HG03064 (cell line): ENCODE measurements at regions not wholly inside any gene's neighbourhood (a gene's known extent, or its start where the extent isn't known, plus 50 kb on each side); places are given as distances from the start of the nearest gene placed in this dataset.

Source experiments
- ATAC-seq: cut with Tn5 transposase; IDR thresholded peaks from one replicate; pipeline ENCODE4 v1.9.1; 2021; ENCODE audit warnings: low read depth; ENCODE audit not compliant: unreplicated experiment

DNA sequence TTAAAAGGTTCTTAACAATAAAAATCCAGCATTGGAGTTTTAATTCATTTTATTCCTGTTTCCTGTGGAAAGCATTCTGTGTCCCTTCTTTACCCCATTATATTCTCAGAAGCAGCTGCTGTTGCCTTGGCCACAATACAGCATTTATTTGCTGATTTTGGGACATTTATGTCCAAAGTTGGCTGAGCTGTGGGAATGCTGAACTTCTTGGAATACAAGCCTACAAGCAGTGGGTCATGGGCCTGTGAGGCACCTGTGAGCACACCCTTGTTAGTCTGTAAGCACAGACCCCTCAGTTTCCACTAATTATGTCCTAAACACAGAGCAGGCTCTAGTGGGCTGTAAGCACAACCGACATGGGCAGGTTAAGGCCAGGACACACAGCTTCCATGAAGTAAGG, 122.2 kb upstream of the IGF1 start:
- no peak for ATAC-seq

GRCh38 chr12:102601621-102602020, 121.3 kb upstream of the IGF1 start:
- no peak for ATAC-seq

GRCh38 chr12:102596687-102597086, 116.3 kb upstream of the IGF1 start:
- no peak for ATAC-seq

DNA sequence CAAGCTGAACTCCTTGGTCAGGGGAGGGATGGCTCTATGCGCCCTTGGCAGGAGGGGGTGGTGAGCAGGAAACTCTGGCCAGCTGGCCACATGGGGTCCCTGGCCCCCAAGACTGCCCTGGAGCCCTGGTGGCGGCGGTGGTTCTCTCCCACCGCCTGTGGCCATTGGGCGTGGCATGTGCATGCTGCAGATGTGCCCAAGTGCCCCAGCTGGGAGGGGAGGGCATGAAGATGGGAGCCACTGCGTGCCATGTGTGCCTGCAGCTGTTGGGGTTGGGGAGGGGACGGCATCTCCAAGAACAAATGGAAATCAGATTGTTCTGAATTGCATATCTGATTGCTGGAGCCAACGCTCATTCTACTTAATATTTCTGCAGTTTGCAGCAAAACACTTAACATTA, 115.7 kb upstream of the IGF1 start:
- ATAC-seq, result no peak

GRCh38 chr12:102595315-102595714, 115.0 kb upstream of the IGF1 start:
- no peak for ATAC-seq

DNA sequence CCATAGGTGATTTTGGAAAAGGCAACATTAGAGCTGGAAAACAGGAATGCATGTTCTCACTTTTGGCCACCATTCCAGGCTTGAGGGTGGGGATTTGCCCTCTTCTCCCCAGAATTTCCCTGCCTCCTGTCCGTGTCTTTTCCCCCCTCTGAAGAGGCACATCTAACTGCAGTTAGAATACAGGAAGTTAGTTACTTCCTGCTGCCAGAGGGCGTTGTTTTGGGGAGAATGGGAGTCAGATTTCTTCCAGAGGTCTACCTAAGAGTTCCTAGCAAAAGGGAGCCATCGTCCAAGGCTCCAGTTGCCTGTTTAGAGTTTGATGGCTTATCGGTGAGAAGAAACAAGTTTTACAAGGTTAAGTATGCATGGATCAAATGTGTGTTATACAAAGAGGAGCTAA, 112.8 kb upstream of the IGF1 start:
- no peak for ATAC-seq

DNA sequence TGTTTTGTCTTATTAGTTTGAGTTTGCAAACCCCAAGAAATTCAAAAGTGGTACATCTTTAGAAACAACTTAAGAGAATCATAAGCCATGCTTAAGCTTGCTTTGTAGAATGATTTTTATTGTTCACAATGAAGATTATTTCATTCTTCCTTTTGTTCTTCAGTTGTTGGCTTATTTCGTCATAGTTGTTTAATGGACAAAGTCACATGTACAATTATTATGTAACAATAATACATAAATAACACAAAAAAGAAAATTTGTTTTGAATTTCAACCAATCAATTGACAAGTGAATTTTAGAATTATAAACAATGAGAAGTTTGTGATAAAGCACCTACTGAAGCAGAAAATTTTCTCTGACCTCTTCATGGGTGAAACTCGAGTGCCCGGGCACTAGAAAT, 111.8 kb upstream of the IGF1 start:
- no peak for ATAC-seq

GRCh38 chr12:102573237-102573636, 92.9 kb upstream of the IGF1 start:
- no peak for ATAC-seq

- no peak for ATAC-seq
These were observed 91.5 kb upstream of the IGF1 start for GRCh38 chr12:102571889-102572288.

- ATAC-seq, result no peak
These were observed 89.9 kb upstream of the IGF1 start for GRCh38 chr12:102570256-102570655.

DNA sequence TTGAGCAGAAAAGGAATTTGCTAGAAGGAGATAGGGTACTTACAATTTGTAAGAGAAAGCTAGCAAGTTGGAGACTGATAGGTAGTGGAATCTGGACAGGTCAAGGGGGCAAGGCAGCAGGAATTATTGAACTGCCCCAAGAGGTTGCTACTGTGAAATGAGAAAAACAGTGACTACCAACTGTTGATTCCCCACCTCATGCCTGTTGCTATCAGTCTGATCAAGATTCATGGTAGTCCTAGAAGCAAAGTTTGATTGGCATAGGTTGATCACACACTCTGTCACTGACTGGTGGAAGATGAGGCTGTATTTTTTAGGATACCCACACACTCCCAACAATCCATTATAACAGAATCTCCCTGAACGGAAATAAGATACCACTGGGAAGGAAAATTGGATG, 89.4 kb upstream of the IGF1 start:
- no peak for ATAC-seq

DNA sequence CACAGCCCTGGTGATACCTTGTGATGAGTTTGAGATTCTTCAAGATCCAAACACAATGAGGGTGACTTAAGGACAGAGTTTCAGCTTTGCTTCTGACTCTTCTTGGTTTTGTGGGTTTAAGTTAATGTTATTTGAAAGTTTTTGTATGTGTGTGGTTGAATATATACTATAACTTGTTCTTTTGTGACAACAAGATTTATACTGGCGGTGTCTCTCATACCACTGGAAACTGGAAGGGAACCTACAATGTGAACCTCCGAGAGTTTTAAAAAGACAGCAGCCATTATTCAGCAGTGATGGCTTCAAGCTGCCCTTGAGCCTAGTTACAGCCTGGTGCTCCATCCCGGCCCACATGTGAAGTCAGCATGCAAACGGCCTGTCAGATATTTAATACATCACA, 87.9 kb upstream of the IGF1 start:
- no peak for ATAC-seq

GRCh38 chr12:102567031-102567985, 86.9 kb upstream of the IGF1 start:
- ATAC-seq, result no peak

GRCh38 chr12:102565555-102565954, 85.2 kb upstream of the IGF1 start:
- ATAC-seq, result no peak

GRCh38 chr12:102564026-102564425, 83.7 kb upstream of the IGF1 start:
- ATAC-seq, result no peak

GRCh38 chr12:102562836-102563425, 82.6 kb upstream of the IGF1 start:
- no peak for ATAC-seq

GRCh38 chr12:102551186-102551585, 70.8 kb upstream of the IGF1 start:
- no peak for ATAC-seq

GRCh38 chr12:102549691-102550090, 69.3 kb upstream of the IGF1 start:
- ATAC-seq, result no peak

DNA sequence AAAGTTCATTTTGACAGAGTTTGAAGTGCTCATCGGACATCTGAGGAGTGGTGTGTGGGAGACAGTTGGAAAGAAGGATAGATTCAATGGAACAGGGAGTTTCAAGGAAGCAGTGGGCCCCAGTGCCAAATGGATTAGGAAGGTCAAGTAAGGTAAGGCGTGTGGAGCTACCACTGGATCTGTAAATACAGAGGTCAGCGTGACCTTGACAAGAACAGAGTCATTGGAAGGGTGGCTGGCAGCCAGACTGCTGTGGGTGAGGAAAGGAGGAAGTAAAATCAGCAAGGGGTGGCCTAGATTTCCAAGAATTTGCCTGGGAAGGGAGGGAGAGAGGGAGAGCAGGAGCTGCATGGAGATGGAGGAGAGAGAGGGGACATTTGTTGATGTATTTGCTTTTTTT, 68.2 kb upstream of the IGF1 start:
- no peak for ATAC-seq

DNA sequence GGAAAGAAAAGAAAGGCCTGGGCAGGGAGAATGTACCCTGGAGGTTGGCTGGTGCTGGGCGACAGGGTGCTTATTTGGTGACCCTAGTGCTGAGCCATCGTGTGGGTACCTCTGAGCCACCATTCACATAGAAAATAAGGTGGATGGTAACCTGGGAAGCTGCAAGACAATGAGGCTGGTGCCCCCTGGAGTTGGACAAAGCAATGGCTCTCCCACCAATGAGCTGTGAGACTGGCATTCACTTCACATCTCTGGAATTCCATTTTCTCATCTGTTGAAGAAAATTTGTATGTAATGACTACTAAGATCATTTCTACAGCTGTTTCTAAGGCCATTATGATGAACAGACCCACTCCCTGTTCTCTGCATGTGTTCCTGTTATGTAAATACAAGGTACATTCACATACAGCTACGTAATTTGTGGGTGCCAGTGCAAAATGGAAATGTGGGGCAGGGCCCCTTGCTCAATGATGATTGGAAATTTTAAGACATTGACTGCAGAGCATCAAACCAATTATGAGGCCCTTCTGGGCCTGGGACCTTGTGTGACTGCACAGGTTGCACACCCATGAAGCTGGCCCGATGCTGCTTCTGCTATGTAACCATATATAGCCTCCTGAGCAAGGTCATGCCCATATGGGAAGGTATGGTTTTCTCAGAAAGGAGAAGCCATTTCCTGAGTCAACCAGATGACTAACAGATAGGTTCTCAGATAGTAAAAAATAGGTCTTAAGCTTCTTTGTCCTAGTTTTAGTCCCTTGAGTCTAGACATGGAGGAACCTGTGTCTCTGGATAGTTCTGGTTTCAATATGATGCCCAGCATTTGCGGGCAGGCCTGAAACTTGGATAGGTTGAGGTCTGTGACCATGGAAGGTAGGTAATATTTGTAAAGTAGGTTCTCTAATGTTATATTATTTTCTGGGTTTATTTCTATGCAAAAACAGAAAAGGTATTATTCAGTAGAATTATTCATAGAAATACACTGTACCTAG, 63.4 kb upstream of the IGF1 start:
- no peak for ATAC-seq
